ENCODE measurements at regions not wholly inside any gene's neighbourhood (a gene's known extent, or its start where the extent isn't known, plus 50 kb on each side); places are given as distances from the start of the nearest gene placed in this dataset.

DNA sequence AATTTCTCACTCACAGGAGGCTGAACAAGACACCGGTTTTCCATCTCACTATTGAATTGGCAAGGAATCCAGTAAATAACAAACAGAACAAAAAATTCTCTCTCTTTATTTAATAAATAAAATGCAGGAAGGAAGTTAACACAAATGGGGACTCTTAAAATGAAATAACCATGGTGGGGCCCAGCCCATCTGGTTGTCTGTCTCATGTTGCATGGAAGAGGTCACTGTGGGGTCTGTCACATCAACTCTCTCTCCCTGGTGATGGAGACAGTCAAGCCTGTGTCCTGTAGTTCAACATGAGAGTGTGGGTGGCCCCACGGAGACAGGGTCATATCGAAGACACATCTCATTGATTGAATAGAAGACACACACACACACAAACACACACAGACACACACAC, 297.7 kb downstream of the IRX2 start:
- Histone ChIP-seq H3K27me3 (replicated peaks) (no peaks in the 10 kb centered on the region), H3K36me3 (replicated peaks) (no peaks in the 10 kb centered on the region), H3K4me3 (ENCODE audit: low read depth, low read length) (no peak overlapping the region), H3K27ac (no peak overlapping the region)
- TF ChIP-seq, protein P1, sequence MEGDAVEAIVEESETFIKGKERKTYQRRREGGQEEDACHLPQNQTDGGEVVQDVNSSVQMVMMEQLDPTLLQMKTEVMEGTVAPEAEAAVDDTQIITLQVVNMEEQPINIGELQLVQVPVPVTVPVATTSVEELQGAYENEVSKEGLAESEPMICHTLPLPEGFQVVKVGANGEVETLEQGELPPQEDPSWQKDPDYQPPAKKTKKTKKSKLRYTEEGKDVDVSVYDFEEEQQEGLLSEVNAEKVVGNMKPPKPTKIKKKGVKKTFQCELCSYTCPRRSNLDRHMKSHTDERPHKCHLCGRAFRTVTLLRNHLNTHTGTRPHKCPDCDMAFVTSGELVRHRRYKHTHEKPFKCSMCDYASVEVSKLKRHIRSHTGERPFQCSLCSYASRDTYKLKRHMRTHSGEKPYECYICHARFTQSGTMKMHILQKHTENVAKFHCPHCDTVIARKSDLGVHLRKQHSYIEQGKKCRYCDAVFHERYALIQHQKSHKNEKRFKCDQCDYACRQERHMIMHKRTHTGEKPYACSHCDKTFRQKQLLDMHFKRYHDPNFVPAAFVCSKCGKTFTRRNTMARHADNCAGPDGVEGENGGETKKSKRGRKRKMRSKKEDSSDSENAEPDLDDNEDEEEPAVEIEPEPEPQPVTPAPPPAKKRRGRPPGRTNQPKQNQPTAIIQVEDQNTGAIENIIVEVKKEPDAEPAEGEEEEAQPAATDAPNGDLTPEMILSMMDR (IDR thresholded peaks at IDR 0.05; ENCODE audit: low read depth, low read length, missing control alignments): no peak
- DNase-seq: no peak
- in situ Hi-C loops (cut with HindIII; ENCODE audit: low pct_ligation_motif_present, low sequenced_read_pairs): no loop called here

DNA sequence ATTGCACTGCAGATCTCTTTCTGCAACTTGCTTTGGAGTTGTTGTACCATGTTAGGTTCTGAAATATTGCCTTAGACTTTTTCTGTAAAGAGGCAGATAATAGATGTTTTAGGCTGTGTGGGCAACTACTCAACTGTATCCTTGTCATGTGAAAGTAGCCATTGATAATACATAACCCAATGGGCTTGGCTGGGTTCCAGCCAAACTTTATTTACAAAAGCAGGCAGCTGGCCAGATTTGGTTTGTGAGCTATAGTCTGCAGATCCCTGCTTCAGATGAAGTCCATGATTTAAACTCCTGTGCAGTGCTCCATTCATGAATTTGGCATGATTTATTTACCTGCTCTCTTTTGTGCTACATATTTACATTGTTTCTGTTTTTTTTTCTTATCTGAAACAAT, 300.4 kb downstream of the IRX2 start:
- Histone ChIP-seq H3K36me3 (replicated peaks) (no peaks in the 10 kb centered on the region), H3K27me3 (replicated peaks) (no peaks in the 10 kb centered on the region), H3K27ac (no peak overlapping the region), H3K4me3 (ENCODE audit: low read depth, low read length) (no peak overlapping the region)
- TF ChIP-seq, protein P1 (IDR thresholded peaks at IDR 0.05; ENCODE audit: low read depth, low read length, missing control alignments): no peak
- in situ Hi-C loops (cut with HindIII; ENCODE audit: low pct_ligation_motif_present, low sequenced_read_pairs): no loop called here
- DNase-seq: no peak

DNA sequence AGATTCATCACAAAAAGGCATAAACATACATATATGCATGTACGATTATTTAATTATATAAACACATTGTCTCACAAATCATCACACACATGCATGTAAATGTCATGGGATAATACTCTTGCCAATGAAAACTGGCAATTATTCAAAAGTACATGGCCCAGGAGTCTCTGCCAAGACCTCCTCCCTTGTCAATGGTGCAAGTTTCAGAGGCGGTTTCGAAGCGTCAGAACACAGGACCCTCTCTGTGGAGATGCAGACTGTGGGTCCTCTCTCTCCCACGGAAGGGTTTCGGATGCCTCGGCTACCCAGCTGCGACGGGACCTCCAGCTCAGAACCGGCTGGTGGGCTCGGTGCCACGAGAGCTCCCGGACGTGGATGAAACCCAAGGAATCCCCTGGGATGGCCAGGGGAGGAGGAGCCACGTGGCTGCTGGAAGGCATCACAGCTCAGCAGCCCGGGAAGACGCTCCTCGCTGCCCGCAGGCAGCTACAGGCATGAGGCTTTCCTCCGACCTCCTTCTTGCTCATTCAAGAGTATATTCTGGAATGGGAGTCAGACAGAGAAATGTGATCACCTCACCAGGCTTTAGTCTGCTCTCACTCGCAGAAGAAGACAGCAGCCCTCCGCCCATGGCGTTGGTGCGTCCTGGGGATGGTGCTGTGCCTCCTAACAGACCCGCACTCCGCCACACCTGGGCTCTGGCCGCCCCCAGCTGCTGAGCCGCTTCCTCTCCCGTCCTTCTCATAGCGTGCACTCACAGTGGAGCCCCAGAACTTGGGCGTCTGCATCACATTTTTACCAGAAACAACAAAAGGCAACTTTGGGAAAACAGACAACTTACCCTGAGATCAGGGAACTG, 308.8 kb downstream of the IRX2 start:
- in situ Hi-C loops (cut with HindIII; ENCODE audit: low pct_ligation_motif_present, low sequenced_read_pairs): no loop called here
- no peaks in the 10 kb centered on the region for H3K36me3 ChIP-seq (replicated peaks)
- no peak for DNase-seq
- no peak overlapping the region for H3K27ac ChIP-seq
- H3K27me3 ChIP-seq (replicated peaks): no peaks in the 10 kb centered on the region
- TF ChIP-seq, protein P1 (IDR thresholded peaks at IDR 0.05; ENCODE audit: low read depth, low read length, missing control alignments): no peak
- no peak overlapping the region for H3K4me3 ChIP-seq (ENCODE audit: low read depth, low read length)

DNA sequence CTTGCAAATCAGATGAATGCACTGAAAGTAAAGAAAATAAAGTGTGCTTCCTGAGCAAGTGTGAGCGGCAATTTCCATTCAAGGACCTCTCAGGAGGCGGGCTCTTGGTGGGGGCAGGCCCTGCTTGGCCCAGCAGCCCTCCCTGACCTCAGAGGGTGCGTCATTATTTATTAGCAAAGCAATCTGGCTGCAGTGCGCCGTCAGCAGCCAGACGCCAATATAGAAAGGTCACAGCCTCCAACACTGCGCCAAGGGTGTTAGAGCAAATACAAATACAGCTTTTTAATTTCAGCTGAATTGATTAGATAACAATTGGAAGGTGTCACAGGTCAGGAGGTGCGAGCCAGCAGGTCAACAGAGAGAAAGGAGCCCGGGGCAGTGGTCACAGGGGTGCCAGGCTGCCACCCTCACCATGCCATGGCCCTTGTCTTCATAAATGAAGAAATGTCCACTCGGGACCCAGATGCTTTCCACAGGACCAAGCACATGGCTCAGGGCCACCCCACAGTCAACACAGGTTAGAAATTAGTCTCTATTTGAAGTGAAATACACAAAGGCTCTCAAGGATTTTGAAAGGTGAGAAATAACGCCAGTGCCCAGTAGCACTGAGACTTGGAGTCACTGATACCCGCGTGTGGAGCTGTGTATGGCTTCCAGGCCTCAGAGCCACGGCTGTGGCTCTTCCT, 309.8 kb downstream of the IRX2 start:
- no peak overlapping the region for H3K27ac ChIP-seq
- no peaks in the 10 kb centered on the region for H3K27me3 ChIP-seq (replicated peaks)
- H3K4me3 ChIP-seq (ENCODE audit: low read depth, low read length): no peak overlapping the region
- no peak for DNase-seq
- TF ChIP-seq, protein P1 (IDR thresholded peaks at IDR 0.05; ENCODE audit: low read depth, low read length, missing control alignments): no peak
- no peaks in the 10 kb centered on the region for H3K36me3 ChIP-seq (replicated peaks)
- in situ Hi-C loops (cut with HindIII; ENCODE audit: low pct_ligation_motif_present, low sequenced_read_pairs): no loop called here

DNA sequence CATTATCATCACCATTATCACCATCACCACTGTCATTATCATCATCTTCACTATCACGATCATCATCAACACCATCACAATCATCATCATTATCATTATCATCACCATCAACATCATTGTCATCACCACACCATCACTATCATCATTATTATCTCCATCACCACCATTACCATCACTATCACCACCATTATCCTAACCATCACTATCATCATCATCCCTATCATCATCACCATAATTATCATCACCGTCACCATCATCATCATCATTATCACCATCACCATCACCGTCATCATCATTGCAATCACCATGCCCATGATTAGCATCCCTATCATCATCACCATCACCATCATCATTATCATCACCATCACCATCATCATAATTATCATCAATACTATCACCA, 311.9 kb downstream of the IRX2 start:
- H3K27me3 ChIP-seq (replicated peaks): no peaks in the 10 kb centered on the region
- no peak overlapping the region for H3K27ac ChIP-seq
- H3K36me3 ChIP-seq (replicated peaks): no peaks in the 10 kb centered on the region
- in situ Hi-C loops (cut with HindIII; ENCODE audit: low pct_ligation_motif_present, low sequenced_read_pairs): no loop called here
- TF ChIP-seq, protein P1 (IDR thresholded peaks at IDR 0.05; ENCODE audit: low read depth, low read length, missing control alignments): no peak
- DNase-seq: no peak
- H3K4me3 ChIP-seq (ENCODE audit: low read depth, low read length): no peak overlapping the region

Data from brain microvascular endothelial cell (primary cell).